ENCODE measurements at regions not wholly inside any gene's neighbourhood (a gene's known extent, or its start where the extent isn't known, plus 50 kb on each side); places are given as distances from the start of the nearest gene placed in this dataset.

- ATAC-seq (ENCODE audit: low read depth), result no peak
- H3K27ac ChIP-seq (ENCODE audit: poor library complexity, severe bottlenecking), result no peak overlapping the region
- no peak overlapping the region for H3K4me3 ChIP-seq (ENCODE audit: severe bottlenecking)
- no peak for DNase-seq (ENCODE audit: low spot score)
- TF ChIP-seq, protein P1, sequence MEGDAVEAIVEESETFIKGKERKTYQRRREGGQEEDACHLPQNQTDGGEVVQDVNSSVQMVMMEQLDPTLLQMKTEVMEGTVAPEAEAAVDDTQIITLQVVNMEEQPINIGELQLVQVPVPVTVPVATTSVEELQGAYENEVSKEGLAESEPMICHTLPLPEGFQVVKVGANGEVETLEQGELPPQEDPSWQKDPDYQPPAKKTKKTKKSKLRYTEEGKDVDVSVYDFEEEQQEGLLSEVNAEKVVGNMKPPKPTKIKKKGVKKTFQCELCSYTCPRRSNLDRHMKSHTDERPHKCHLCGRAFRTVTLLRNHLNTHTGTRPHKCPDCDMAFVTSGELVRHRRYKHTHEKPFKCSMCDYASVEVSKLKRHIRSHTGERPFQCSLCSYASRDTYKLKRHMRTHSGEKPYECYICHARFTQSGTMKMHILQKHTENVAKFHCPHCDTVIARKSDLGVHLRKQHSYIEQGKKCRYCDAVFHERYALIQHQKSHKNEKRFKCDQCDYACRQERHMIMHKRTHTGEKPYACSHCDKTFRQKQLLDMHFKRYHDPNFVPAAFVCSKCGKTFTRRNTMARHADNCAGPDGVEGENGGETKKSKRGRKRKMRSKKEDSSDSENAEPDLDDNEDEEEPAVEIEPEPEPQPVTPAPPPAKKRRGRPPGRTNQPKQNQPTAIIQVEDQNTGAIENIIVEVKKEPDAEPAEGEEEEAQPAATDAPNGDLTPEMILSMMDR (IDR thresholded peaks at IDR 0.05; ENCODE audit: poor library complexity, severe bottlenecking), result no peak
- H3K4me1 ChIP-seq (ENCODE audit: insufficient read depth, poor library complexity, severe bottlenecking), result no peaks in the 10 kb centered on the region
- H3K36me3 ChIP-seq (ENCODE audit: low read depth), result no peaks in the 10 kb centered on the region
- H3K9me3 ChIP-seq (ENCODE audit: severe bottlenecking), result no peaks in the 10 kb centered on the region
- no peaks in the 10 kb centered on the region for H3K27me3 ChIP-seq (ENCODE audit: insufficient read depth, poor library complexity, severe bottlenecking)
These were observed 530.7 kb downstream of the EPHB1 start for GRCh38 chr3:135325726-135326235.

GRCh38 chr3:135326851-135327250 lies 531.8 kb downstream of the EPHB1 start:
- Histone ChIP-seq H3K27ac (ENCODE audit: poor library complexity, severe bottlenecking) (no peak overlapping the region), H3K4me1 (ENCODE audit: insufficient read depth, poor library complexity, severe bottlenecking) (no peaks in the 10 kb centered on the region), H3K27me3 (ENCODE audit: insufficient read depth, poor library complexity, severe bottlenecking) (no peaks in the 10 kb centered on the region), H3K36me3 (ENCODE audit: low read depth) (no peaks in the 10 kb centered on the region), H3K9me3 (ENCODE audit: severe bottlenecking) (no peaks in the 10 kb centered on the region), H3K4me3 (ENCODE audit: severe bottlenecking) (no peak overlapping the region)
- ATAC-seq (ENCODE audit: low read depth), result no peak
- no peak for DNase-seq (ENCODE audit: low spot score)
- TF ChIP-seq, protein P1 (IDR thresholded peaks at IDR 0.05; ENCODE audit: poor library complexity, severe bottlenecking), result no peak

GRCh38 chr3:135328036-135328435 lies 533.0 kb downstream of the EPHB1 start:
- no peak for DNase-seq (ENCODE audit: low spot score)
- Histone ChIP-seq H3K27ac (ENCODE audit: poor library complexity, severe bottlenecking) (no peak overlapping the region), H3K9me3 (ENCODE audit: severe bottlenecking) (no peaks in the 10 kb centered on the region), H3K27me3 (ENCODE audit: insufficient read depth, poor library complexity, severe bottlenecking) (no peaks in the 10 kb centered on the region), H3K4me3 (ENCODE audit: severe bottlenecking) (no peak overlapping the region), H3K36me3 (ENCODE audit: low read depth) (no peaks in the 10 kb centered on the region), H3K4me1 (ENCODE audit: insufficient read depth, poor library complexity, severe bottlenecking) (no peaks in the 10 kb centered on the region)
- ATAC-seq (ENCODE audit: low read depth), result no peak
- TF ChIP-seq, protein P1 (IDR thresholded peaks at IDR 0.05; ENCODE audit: poor library complexity, severe bottlenecking), result no peak

DNA sequence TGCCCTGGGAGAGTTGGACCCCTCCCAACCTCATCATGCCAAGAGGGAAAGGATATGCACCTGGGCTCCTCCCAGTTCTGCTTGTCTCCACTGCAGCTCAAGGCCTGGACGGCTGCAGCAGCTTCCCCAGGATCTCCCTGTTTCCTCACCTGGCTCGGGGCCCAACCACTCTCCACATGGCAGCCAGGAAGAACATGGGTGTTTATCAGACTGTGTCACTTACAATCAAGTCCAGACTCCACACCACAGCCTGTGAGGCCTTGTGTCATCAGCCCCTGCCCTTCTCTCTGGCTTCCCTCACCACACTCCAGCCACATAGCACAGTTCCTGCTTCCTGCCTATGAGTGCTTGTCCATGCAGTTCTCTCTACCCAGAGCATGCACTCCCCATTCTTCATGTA lies 534.4 kb downstream of the EPHB1 start:
- Histone ChIP-seq H3K36me3 (ENCODE audit: low read depth) (no peaks in the 10 kb centered on the region), H3K27me3 (ENCODE audit: insufficient read depth, poor library complexity, severe bottlenecking) (no peaks in the 10 kb centered on the region), H3K27ac (ENCODE audit: poor library complexity, severe bottlenecking) (no peak overlapping the region), H3K4me1 (ENCODE audit: insufficient read depth, poor library complexity, severe bottlenecking) (no peaks in the 10 kb centered on the region), H3K4me3 (ENCODE audit: severe bottlenecking) (no peak overlapping the region), H3K9me3 (ENCODE audit: severe bottlenecking) (no peaks in the 10 kb centered on the region)
- ATAC-seq (ENCODE audit: low read depth), result peak; percentile 33; the same call in 2 of the 3 replicates
- TF ChIP-seq, protein P1 (IDR thresholded peaks at IDR 0.05; ENCODE audit: poor library complexity, severe bottlenecking), result no peak
- DNase-seq (ENCODE audit: low spot score), result no peak

- no peak for ATAC-seq (ENCODE audit: low read depth)
- TF ChIP-seq, protein P1 (IDR thresholded peaks at IDR 0.05; ENCODE audit: poor library complexity, severe bottlenecking), result no peak
- no peaks in the 10 kb centered on the region for H3K27me3 ChIP-seq (ENCODE audit: insufficient read depth, poor library complexity, severe bottlenecking)
- no peak overlapping the region for H3K4me3 ChIP-seq (ENCODE audit: severe bottlenecking)
- no peak for DNase-seq (ENCODE audit: low spot score)
- H3K4me1 ChIP-seq (ENCODE audit: insufficient read depth, poor library complexity, severe bottlenecking), result no peaks in the 10 kb centered on the region
- no peaks in the 10 kb centered on the region for H3K36me3 ChIP-seq (ENCODE audit: low read depth)
- no peaks in the 10 kb centered on the region for H3K9me3 ChIP-seq (ENCODE audit: severe bottlenecking)
- no peak overlapping the region for H3K27ac ChIP-seq (ENCODE audit: poor library complexity, severe bottlenecking)
These were observed 542.1 kb downstream of the EPHB1 start for GRCh38 chr3:135337192-135337591.

Measured in RWPE2 (cell line).